GM21360 (cell line): ENCODE measurements at regions not wholly inside any gene's neighbourhood (a gene's known extent, or its start where the extent isn't known, plus 50 kb on each side); places are given as distances from the start of the nearest gene placed in this dataset.

Experiments
- ATAC-seq: cut with Tn5 transposase; IDR thresholded peaks from one replicate; pipeline ENCODE4 v1.9.1; 2021; ENCODE audit warnings: mild to moderate bottlenecking, moderate library complexity; ENCODE audit not compliant: unreplicated experiment

- ATAC-seq, result no peak
Observed at GRCh38 chr15:96716478-96716877, 386.0 kb downstream of the NR2F2 start.

GRCh38 chr15:96720251-96720650 lies 389.8 kb downstream of the NR2F2 start:
- no peak for ATAC-seq

GRCh38 chr15:96720656-96721055 lies 390.2 kb downstream of the NR2F2 start:
- ATAC-seq, result no peak

GRCh38 chr15:96728591-96728990 lies 398.1 kb downstream of the NR2F2 start:
- no peak for ATAC-seq

- ATAC-seq, result no peak
Observed at GRCh38 chr15:96732704-96733103, 402.2 kb downstream of the NR2F2 start.

- no peak for ATAC-seq
Observed at GRCh38 chr15:96733721-96734120, 403.2 kb downstream of the NR2F2 start.

GRCh38 chr15:96735632-96736240 lies 405.2 kb downstream of the NR2F2 start:
- no peak for ATAC-seq

GRCh38 chr15:96736384-96736783 lies 405.9 kb downstream of the NR2F2 start:
- ATAC-seq, result no peak

GRCh38 chr15:96737408-96737807 lies 406.9 kb downstream of the NR2F2 start:
- ATAC-seq, result no peak

GRCh38 chr15:96746665-96747064 lies 416.2 kb downstream of the NR2F2 start:
- ATAC-seq, result no peak

- no peak for ATAC-seq
Observed at GRCh38 chr15:96747291-96747690, 416.8 kb downstream of the NR2F2 start.

GRCh38 chr15:96750361-96750760 lies 419.9 kb downstream of the NR2F2 start:
- no peak for ATAC-seq

GRCh38 chr15:96756146-96756545 lies 425.6 kb downstream of the NR2F2 start:
- no peak for ATAC-seq

- ATAC-seq, result no peak
Observed at GRCh38 chr15:96756656-96757055, 426.2 kb downstream of the NR2F2 start.

- ATAC-seq, result no peak
Observed at GRCh38 chr15:96762566-96762965, 432.1 kb downstream of the NR2F2 start.

- no peak for ATAC-seq
Observed at GRCh38 chr15:96764501-96764900, 434.0 kb downstream of the NR2F2 start.

- ATAC-seq, result no peak
Observed at GRCh38 chr15:96764946-96765345, 434.4 kb downstream of the NR2F2 start.

- no peak for ATAC-seq
Observed at GRCh38 chr15:96766366-96766765, 435.9 kb downstream of the NR2F2 start.

GRCh38 chr15:96767703-96768434 lies 437.4 kb downstream of the NR2F2 start:
- ATAC-seq, result no peak

- ATAC-seq, result no peak
Observed at GRCh38 chr15:96768435-96768789, 437.9 kb downstream of the NR2F2 start.

- no peak for ATAC-seq
Observed at GRCh38 chr15:96771035-96771434, 440.5 kb downstream of the NR2F2 start.

- no peak for ATAC-seq
Observed at GRCh38 chr15:96774216-96774615, 443.7 kb downstream of the NR2F2 start.

GRCh38 chr15:96783746-96784145 lies 453.2 kb downstream of the NR2F2 start:
- ATAC-seq, result no peak
